ENCODE measurements at regions not wholly inside any gene's neighbourhood (a gene's known extent, or its start where the extent isn't known, plus 50 kb on each side); places are given as distances from the start of the nearest gene placed in this dataset.

DNA sequence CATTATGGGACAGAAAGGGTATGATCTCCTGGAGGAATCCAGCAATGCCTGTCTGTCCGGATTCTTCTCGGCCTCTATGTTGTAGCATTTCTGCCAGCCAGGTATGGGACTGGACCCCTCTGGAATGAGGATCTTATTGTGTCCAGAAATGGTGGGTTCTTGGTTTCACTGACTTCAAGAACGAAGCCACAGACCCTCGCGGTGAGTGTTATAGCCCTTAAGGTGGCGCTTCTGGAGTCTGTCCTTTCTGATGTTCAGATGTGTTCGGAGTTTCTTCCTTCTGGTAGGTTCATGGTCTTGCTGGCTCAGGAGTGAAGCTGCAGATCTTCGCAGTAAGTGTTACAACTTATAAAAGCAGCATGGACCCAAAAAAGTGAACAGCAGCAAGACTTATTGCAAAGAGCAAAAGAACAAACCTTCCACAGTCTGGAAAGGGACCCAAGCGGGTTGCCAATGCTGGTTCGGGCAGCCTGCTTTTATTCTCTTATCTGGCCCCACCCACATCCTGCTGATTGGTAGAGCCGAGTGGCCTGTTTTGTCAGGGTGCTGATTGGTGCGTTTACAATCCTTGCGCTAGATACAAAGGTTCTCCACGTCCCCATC, 62.3 kb upstream of the IER3 start:
- no peak for DNase-seq

DNA sequence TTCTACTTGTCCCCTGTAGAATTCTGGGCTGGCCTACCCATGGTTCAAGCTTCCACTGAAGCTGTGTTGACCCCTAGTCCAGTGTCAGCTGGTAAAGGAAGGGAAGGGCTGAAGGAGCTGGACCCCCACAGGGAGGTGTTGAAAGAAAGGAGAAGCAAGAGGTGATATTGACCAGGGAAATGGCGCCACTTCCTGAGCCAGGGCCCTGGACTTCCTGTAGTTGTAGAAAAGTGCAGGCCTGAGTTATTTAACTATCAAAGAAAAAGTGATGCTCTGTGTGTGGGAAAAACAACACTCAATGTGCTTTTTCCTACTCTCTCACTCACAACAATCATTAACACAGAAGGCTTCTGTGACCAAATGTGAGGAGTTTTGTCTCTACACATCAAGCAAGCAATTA, 60.0 kb upstream of the IER3 start:
- DNase-seq, result no peak

DNA sequence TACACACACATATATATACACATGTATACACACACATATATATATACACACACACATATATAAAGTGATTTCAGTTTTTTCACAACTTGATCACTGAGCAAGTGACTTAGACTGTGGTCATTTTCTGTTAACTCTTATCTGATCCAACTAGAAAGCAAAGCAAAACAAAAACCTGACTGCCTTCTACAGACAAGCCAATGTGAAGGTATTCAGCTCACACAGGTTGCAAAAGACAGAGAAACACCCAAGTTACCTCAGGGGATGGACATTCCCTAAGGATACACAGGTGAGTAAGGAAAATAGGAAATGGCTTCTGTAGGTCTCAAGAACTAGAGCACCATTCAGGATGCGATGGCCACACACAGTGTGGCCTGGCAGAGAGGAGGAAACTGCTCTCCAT, 58.4 kb upstream of the IER3 start:
- no peak for DNase-seq

DNA sequence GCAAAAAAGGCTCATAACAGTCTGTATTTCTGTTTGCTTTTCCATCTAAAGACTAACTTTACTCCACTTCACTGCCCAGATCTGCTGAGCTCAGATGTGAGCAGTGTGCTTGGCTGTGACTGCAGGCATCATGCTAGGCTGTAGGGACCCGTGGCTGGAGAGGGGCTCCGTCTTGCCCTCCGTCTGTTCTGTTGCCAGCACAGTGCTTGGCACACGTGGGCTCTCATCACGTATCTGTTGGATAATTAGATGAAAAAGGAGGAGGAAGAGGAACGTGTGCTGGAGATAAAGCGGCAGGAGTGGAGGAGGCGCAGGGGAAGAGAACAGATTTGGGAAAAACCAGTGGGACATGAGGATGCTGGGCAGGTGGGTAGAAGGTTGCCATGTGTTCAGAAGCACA, 57.6 kb upstream of the IER3 start:
- DNase-seq, result no peak

DNA sequence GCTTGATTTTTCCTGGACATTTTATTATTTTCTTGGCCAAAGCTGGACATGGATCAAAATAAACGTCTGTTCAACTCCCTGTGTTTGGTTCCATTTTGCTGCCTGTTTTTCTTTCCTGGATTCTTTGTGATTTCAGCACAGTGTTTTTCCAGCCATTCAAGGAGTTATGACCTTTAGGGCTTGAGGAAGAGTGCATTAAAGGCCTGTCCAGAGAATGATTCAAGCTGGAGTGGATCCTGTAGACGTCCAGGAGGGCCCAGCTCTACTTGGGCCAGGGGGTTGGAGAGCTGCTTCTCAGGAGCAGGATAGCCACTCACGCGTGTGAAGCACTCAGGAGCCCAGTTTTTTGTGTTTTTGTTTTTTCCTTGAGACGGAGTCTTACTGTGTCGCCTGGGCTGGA, 56.5 kb upstream of the IER3 start:
- no peak for DNase-seq

DNA sequence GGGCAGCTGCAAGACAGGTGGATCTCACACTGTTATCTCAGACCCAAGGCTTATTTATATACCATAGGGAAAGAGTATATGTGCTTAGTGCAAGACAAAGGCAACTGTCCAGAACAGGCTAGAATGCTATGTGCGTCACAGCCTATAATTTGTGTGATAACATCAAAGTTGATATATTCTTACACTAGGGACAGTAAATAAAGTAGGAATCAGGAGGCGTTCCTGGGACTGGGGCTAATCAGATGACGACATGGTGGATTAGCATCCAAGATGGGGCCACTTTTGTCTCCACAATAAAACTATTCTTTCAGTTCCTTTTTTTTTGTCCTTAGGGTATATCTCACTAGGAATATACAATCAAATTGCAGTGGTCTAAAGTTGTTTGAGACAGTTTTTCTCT, 54.9 kb upstream of the IER3 start:
- DNase-seq, result no peak

DNA sequence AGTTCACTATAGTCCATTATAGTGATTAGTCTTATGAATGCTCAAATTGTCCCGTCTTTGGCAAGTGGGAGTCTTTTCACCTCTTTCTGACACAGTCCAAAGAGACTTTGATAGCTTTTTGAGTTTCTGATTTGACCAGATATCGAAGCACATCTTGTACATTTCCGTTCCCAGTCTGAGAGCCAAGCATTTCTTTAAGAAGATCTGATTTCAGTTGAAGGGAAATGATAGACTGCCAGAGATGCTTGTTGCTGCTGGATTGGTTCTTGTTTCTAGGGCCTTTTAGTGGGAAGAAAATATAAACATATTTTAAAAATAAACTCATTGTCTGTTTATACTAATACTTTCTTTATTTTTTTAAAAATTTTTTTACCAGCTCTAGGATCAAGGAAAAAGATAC, 54.1 kb upstream of the IER3 start:
- no peak for DNase-seq

DNA sequence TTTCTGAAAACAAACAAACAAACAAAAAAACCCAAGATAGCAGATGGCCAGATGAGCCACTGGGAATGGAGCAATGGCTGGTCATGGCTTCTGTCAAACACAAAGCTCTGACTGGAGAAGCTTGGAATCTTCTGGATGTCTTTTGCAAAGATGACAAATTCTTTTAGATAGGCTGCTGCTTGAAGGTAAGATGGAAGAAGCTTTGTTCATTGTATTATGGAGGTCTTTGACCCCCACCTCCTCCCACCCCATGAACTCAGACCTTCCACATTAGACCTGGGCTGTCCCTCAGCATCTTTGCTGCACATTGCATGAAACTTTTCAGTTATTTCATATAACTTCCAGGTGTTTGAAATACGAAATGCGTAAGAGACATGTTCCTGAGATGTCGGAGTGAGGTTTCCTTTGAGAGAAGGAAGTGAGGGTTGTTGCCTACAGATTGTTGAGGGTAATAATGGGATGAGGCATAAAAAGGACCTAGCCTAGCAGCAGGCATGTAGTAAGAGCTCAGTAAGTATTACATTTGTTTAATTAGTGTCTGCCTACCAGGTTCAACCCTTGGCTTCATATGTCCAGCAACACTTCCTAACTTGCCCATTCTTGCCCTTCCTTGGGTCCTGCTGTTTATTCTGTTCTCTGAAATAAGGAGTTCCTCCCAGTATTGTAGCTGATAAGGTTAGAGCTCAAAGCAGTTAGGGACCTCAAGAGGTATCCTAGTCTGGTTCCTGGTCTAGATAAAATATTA, 51.4 kb upstream of the IER3 start:
- no peak for DNase-seq

All from NCI-H1105 (cell line).